Upper lobe of left lung (tissue), 4 donors: ENCODE measurements at regions not wholly inside any gene's neighbourhood (a gene's known extent, or its start where the extent isn't known, plus 50 kb on each side); places are given as distances from the start of the nearest gene placed in this dataset.
"Not testable (repeated sequence)": the region's sequence is repeated elsewhere in the genome, so short reads cannot be mapped to it uniquely, and the experiment has no call there.

Experiments used
- EP300 ChIP-seq, 4 donors: sonication (generic); formaldehyde crosslinking; IDR thresholded peaks; one replicate each; pipeline ENCODE4 v1.5.1; 2017; ENCODE audit warnings: antibody characterized with exemption in 4 of 4, control low read depth in 2 of 4
- POLR2A ChIP-seq, 4 donors: fragments of 450-650 bp; IDR thresholded peaks; one replicate each; pipeline ENCODE4 v1.5.1; 2016 to 2017; ENCODE audit warnings: antibody characterized with exemption in 4 of 4, mild to moderate bottlenecking in 2 of 4
- POLR2AphosphoS5 ChIP-seq, 2 donors: sonication (generic); formaldehyde crosslinking; IDR thresholded peaks; one replicate each; pipeline ENCODE4 v1.5.1; 2017; ENCODE audit warnings: antibody characterized with exemption in 2 of 2
- TF ChIP-seq, protein P1 (sequence below), 6 experiments: fragments of 450-650 bp in 4 of 6; fragments of 200-600 bp in 2 of 6; sonication (generic) in 2 of 6; IDR thresholded peaks; one replicate each; pipeline ENCODE4 v1.5.1; 2016 to 2019; ENCODE audit warnings: antibody characterized with exemption in 6 of 6

DNA sequence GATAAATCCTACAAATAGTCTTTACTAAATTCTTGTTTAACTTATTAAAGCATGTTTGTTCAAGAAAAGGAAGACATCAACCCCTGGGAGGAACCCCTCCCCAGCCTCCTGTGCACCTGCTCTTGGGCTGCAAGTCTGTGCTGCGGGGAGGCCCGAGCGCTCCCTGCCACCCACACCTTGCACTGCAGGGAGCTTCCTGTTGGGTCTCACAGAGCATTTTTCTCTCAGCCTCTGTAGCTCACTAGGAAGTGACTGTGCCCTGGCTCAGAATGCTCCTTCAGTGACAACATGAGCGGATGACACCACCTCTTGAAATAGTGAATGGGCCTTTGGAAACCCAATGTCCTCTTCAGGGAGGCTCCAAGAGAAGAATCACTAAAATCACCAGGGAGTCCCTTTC is 158.8 kb downstream of the POTEB start:
- TF ChIP-seq, protein P1, sequence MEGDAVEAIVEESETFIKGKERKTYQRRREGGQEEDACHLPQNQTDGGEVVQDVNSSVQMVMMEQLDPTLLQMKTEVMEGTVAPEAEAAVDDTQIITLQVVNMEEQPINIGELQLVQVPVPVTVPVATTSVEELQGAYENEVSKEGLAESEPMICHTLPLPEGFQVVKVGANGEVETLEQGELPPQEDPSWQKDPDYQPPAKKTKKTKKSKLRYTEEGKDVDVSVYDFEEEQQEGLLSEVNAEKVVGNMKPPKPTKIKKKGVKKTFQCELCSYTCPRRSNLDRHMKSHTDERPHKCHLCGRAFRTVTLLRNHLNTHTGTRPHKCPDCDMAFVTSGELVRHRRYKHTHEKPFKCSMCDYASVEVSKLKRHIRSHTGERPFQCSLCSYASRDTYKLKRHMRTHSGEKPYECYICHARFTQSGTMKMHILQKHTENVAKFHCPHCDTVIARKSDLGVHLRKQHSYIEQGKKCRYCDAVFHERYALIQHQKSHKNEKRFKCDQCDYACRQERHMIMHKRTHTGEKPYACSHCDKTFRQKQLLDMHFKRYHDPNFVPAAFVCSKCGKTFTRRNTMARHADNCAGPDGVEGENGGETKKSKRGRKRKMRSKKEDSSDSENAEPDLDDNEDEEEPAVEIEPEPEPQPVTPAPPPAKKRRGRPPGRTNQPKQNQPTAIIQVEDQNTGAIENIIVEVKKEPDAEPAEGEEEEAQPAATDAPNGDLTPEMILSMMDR (IDR thresholded peaks at IDR 0.05), result not testable (repeated sequence)
- not testable (repeated sequence) for TF ChIP-seq POLR2A, POLR2AphosphoS5, EP300 (IDR thresholded peaks at IDR 0.05)
